ENCODE measurements at regions not wholly inside any gene's neighbourhood (a gene's known extent, or its start where the extent isn't known, plus 50 kb on each side); places are given as distances from the start of the nearest gene placed in this dataset.

DNA sequence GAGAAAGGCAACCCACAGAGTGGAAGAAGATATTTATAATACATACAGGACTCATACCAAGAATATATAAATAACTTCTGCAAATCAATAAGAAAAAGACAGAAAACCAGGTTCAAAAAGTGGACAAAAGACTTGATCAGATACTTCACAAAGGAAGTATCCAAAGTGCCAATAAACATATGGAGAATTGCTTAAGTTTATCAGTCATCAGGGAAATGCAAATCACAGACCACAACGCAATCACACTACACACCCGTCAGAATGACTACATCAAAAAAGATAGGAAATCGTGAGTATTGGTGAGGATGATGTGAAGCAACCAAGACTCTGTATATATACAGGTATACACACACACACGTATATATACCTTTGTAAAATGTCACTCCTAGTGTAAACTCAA is 180.6 kb downstream of the FAM43A start:
- Histone ChIP-seq H2BK20ac (ENCODE audit: low read depth, low read length, poor library complexity, severe bottlenecking) (no peak overlapping the region), H4K5ac (ENCODE audit: insufficient read length, low read depth, low read length) (no peak overlapping the region), H3K27me3 (ENCODE audit: insufficient read depth, low read length) (no peaks in the 10 kb centered on the region), H3T11ph (ENCODE audit: low read length) (no peak overlapping the region), H4K8ac (replicated peaks; ENCODE audit: insufficient read length, low read depth, low read length) (no peak overlapping the region), H3K79me1 (ENCODE audit: insufficient read depth, low read depth, low read length, poor library complexity, severe bottlenecking) (no peaks in the 10 kb centered on the region), H3K18ac (ENCODE audit: insufficient read length, low read depth, low read length) (no peak overlapping the region), H2BK120ac (ENCODE audit: low read depth, low read length, poor library complexity, severe bottlenecking) (no peak overlapping the region), H3K4me2 (ENCODE audit: insufficient read depth, insufficient read length, low read length) (no peak overlapping the region), H2BK15ac (ENCODE audit: low read depth, low read length) (no peak overlapping the region), H4K20me1 (ENCODE audit: control insufficient read depth, insufficient read depth, insufficient read length) (no peaks in the 10 kb centered on the region), H3K27ac (ENCODE audit: insufficient read length, low read depth, low read length) (no peak overlapping the region), H3K79me2 (ENCODE audit: insufficient read depth, low read length) (no peaks in the 10 kb centered on the region), H2BK12ac (ENCODE audit: insufficient read length, low read depth, low read length) (no peak overlapping the region), H3K9me3 (ENCODE audit: control insufficient read depth, low read depth, low read length) (no peaks in the 10 kb centered on the region), H3K14ac (ENCODE audit: insufficient read depth, low read length) (no peak overlapping the region), H3K23ac (ENCODE audit: insufficient read length, low read depth, low read length) (no peak overlapping the region), H3K4ac (ENCODE audit: low read depth, low read length) (no peak overlapping the region), H3K56ac (ENCODE audit: insufficient read length, low read depth, low read length) (no peak overlapping the region), H2BK5ac (ENCODE audit: insufficient read length, low read length) (no peak overlapping the region), H3K4me1 (ENCODE audit: insufficient read depth, low read length) (peaks cover 4% of the 10 kb centered on the region; the same call in 1 of the 2 replicates), H3K9ac (ENCODE audit: extremely low read depth, insufficient read length, low read length) (no peak overlapping the region), H2AK5ac (ENCODE audit: insufficient read length, low read length) (no peak overlapping the region), H4K91ac (ENCODE audit: insufficient read length, low read depth, low read length) (no peak overlapping the region), H3K23me2 (ENCODE audit: insufficient read length, low read depth, low read length, poor library complexity, severe bottlenecking) (no peaks in the 10 kb centered on the region), H2AFZ (ENCODE audit: low read length) (no peak overlapping the region)
- TF ChIP-seq, protein P1, sequence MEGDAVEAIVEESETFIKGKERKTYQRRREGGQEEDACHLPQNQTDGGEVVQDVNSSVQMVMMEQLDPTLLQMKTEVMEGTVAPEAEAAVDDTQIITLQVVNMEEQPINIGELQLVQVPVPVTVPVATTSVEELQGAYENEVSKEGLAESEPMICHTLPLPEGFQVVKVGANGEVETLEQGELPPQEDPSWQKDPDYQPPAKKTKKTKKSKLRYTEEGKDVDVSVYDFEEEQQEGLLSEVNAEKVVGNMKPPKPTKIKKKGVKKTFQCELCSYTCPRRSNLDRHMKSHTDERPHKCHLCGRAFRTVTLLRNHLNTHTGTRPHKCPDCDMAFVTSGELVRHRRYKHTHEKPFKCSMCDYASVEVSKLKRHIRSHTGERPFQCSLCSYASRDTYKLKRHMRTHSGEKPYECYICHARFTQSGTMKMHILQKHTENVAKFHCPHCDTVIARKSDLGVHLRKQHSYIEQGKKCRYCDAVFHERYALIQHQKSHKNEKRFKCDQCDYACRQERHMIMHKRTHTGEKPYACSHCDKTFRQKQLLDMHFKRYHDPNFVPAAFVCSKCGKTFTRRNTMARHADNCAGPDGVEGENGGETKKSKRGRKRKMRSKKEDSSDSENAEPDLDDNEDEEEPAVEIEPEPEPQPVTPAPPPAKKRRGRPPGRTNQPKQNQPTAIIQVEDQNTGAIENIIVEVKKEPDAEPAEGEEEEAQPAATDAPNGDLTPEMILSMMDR (conservative IDR thresholded peaks at IDR 0.05) = no peak
- Mint-ChIP-seq H3K9me3 (peaks cover 5 to 7% of the 10 kb centered on the region in 2 experiments; a peak in 4 of 5 replicates), H3K27me3 (ENCODE audit: low read depth) (peaks cover 8% of the 10 kb centered on the region), H3K27ac (no peak overlapping the region), H3K4me3 (no peak overlapping the region), H3K4me1 (peaks cover 20 to 28% of the 10 kb centered on the region in 2 experiments), H3K36me3 (ENCODE audit: insufficient read depth in 1 of 3, low read depth in 3 of 3) (peaks cover 0 to 8% (median 0%) of the 10 kb centered on the region in 3 experiments; a peak in 2 of 7 replicates)
- no peak for DNase-seq
- no CpG with 5 or more reads among the region's 4 CpGs for WGBS (ENCODE audit: extremely low coverage, insufficient read length, low lambda C conversion rate)
